Spleen (tissue), 11 donors: ENCODE measurements at regions not wholly inside any gene's neighbourhood (a gene's known extent, or its start where the extent isn't known, plus 50 kb on each side); places are given as distances from the start of the nearest gene placed in this dataset.

Experiments
- DNase-seq: peaks from one replicate; pipeline ENCODE4 v3.0.0-alpha.2; 2020
- H3K27ac ChIP-seq, 8 donors: fragments of 200-600 bp; sonication (generic) in 7 of 8; 1 replicate in 4 of 8; 2 replicates in 4 of 8; pipeline versions ENCODE4 v1.5.0 to v1.8.0; 2016 to 2021; ENCODE audit warnings: inconsistent platforms in 4 of 8, mild to moderate bottlenecking in 4 of 8, moderate library complexity in 1 of 8
- H3K27me3 ChIP-seq, 7 donors: fragments of 200-600 bp; sonication (generic) in 6 of 7; replicated peaks in 1 of 7; 1 replicate in 4 of 7; 2 replicates in 3 of 7; pipeline versions ENCODE4 v1.5.0 to v1.8.0; 2016 to 2021; ENCODE audit warnings: inconsistent platforms in 3 of 7, mild to moderate bottlenecking in 1 of 7
- H3K36me3 ChIP-seq, 6 donors: fragments of 200-600 bp; sonication (generic) in 5 of 6; 1 replicate in 4 of 6; 2 replicates in 2 of 6; pipeline versions ENCODE4 v1.5.0 to v1.8.0; 2016 to 2021; ENCODE audit warnings: inconsistent platforms in 2 of 6
- H3K4me1 ChIP-seq, 6 donors: fragments of 200-600 bp; sonication (generic) in 5 of 6; 1 replicate in 3 of 6; 2 replicates in 3 of 6; pipeline versions ENCODE4 v1.5.0 to v1.8.0; 2016 to 2021; ENCODE audit warnings: inconsistent platforms in 3 of 6
- H3K4me3 ChIP-seq, 8 donors: fragments of 200-600 bp; sonication (generic) in 7 of 8; 1 replicate in 4 of 8; 2 replicates in 4 of 8; pipeline versions ENCODE4 v1.5.0 to v1.8.0; 2016 to 2021; ENCODE audit warnings: inconsistent platforms in 4 of 8, mild to moderate bottlenecking in 4 of 8, moderate library complexity in 2 of 8
- H3K9me3 ChIP-seq, 8 donors: fragments of 200-600 bp; sonication (generic) in 7 of 8; 1 replicate in 4 of 8; 2 replicates in 4 of 8; pipeline versions ENCODE4 v1.5.0 to v1.8.0; 2016 to 2021; ENCODE audit warnings: inconsistent platforms in 4 of 8
- CTCF ChIP-seq, 11 experiments: fragments of 200-600 bp in 7 of 11; fragments of 450-650 bp in 4 of 11; sonication (generic) in 4 of 11; IDR thresholded peaks in 8 of 11; conservative IDR thresholded peaks in 3 of 11; 1 replicate in 7 of 11; 2 replicates in 4 of 11; pipeline versions ENCODE4 v1.4.0 to v1.8.0; 2016 to 2021; ENCODE audit warnings: antibody characterized with exemption in 11 of 11, inconsistent platforms in 4 of 11, mild to moderate bottlenecking in 1 of 11
- POLR2A ChIP-seq, 3 donors: fragments of 450-650 bp; IDR thresholded peaks; one replicate each; pipeline ENCODE4 v1.5.1; 2017; ENCODE audit warnings: antibody characterized with exemption in 3 of 3, mild to moderate bottlenecking in 1 of 3
- POLR2AphosphoS5 ChIP-seq, 3 donors: sonication (generic); formaldehyde crosslinking; IDR thresholded peaks; one replicate each; pipeline ENCODE4 v1.5.1; 2017; ENCODE audit warnings: antibody characterized with exemption in 3 of 3
- WGBS, 5 donors: extraction: QIAGEN DNeasy Blood & Tissue Kit in 3 of 5; methylation state at CpG; one replicate each; pipeline versions ENCODE4 v1.1.5 to v1.1.7; 2013 to 2018; 5-methylcytosine and 5-hydroxymethylcytosine counted together
- intact Hi-C: fragments of 100-400 bp; cut with DNase I; formaldehyde crosslinking; loops from one replicate; pipeline ENCODE4 v1.15.0; 2023; ENCODE audit warnings: low total_unique reads
- donor health status: healthy with polysubstance abuse.
- donor health status: DM: no; HTN: no; CAD: no; lungs with moderate emphysema.
- donor health status: DM: no; HTN: no; CAD: no.
- donor health status: Bipolar disorder and iron deficiency.
- donor health status: healthy.
- donor health status: DM: no; HTN: no; CAD: no.
- donor health status: DM: yes; HTN: yes; CAD: no.

- WGBS, 5 donors, result 65 to 96% (median 77%) methylated on average over 3 to 4 of the region's 4 CpGs
- Histone ChIP-seq H3K4me1 (peaks cover 0 to 35% (median 20%) of the 10 kb centered on the region in 6 donors), H3K27ac (no peak overlapping the region), H3K4me3 (no peak overlapping the region), H3K27me3 (no peaks in the 10 kb centered on the region), H3K36me3 (no peaks in the 10 kb centered on the region), H3K9me3 (no peaks in the 10 kb centered on the region)
- no peak for TF ChIP-seq POLR2AphosphoS5 (IDR thresholded peaks at IDR 0.05)
- no peak for TF ChIP-seq CTCF (IDR thresholded peaks at IDR 0.05 in 8 of 11, conservative IDR thresholded peaks at IDR 0.05 in 3 of 11)
- TF ChIP-seq POLR2A (IDR thresholded peaks at IDR 0.05), result no peak
- no peak for DNase-seq
- intact Hi-C loops, result no loop called here
Measured at GRCh38 chr1:234942012-234942332, 186.7 kb downstream of the TOMM20 start.

GRCh38 chr1:234941321-234942011, 187.2 kb downstream of the TOMM20 start:
- H3K36me3 ChIP-seq, result no peaks in the 10 kb centered on the region
- 51 to 72% (median 60%) methylated on average over 3 of the region's 3 CpGs for WGBS, 5 donors
- intact Hi-C loops, result no loop called here

GRCh38 chr1:234940841-234941240, 187.8 kb downstream of the TOMM20 start:
- no peak for DNase-seq
- Histone ChIP-seq H3K4me3 (no peak overlapping the region), H3K36me3 (no peaks in the 10 kb centered on the region), H3K4me1 (peaks cover 0 to 35% (median 20%) of the 10 kb centered on the region in 6 donors), H3K27me3 (no peaks in the 10 kb centered on the region), H3K9me3 (no peaks in the 10 kb centered on the region), H3K27ac (no peak overlapping the region)
- TF ChIP-seq POLR2AphosphoS5 (IDR thresholded peaks at IDR 0.05) (no peak), POLR2A (IDR thresholded peaks at IDR 0.05) (no peak), CTCF (IDR thresholded peaks at IDR 0.05 in 8 of 11, conservative IDR thresholded peaks at IDR 0.05 in 3 of 11) (no peak)
- 90 to 95% (median 92%) methylated on average over 7 of the region's 7 CpGs for WGBS, 5 donors
- intact Hi-C loops, result no loop called here

More at GRCh38 chr1:234941321-234942011, 187.2 kb downstream of the TOMM20 start:
- Histone ChIP-seq H3K4me3 (no peak overlapping the region), H3K9me3 (no peaks in the 10 kb centered on the region), H3K27ac (no peak overlapping the region), H3K27me3 (no peaks in the 10 kb centered on the region), H3K4me1 (peaks cover 0 to 35% (median 20%) of the 10 kb centered on the region in 6 donors)
- no peak for DNase-seq
- TF ChIP-seq CTCF (IDR thresholded peaks at IDR 0.05 in 8 of 11, conservative IDR thresholded peaks at IDR 0.05 in 3 of 11) (no peak), POLR2AphosphoS5 (IDR thresholded peaks at IDR 0.05) (no peak), POLR2A (IDR thresholded peaks at IDR 0.05) (no peak)

- no peak for DNase-seq
- Histone ChIP-seq H3K4me1 (peaks cover 0 to 26% (median 4%) of the 10 kb centered on the region in 6 donors), H3K9me3 (no peaks in the 10 kb centered on the region), H3K36me3 (no peaks in the 10 kb centered on the region), H3K4me3 (no peak overlapping the region), H3K27ac (no peak overlapping the region), H3K27me3 (no peaks in the 10 kb centered on the region)
- intact Hi-C loops, result no loop called here
- 49 to 80% (median 55%) methylated on average over 6 to 7 of the region's 7 CpGs for WGBS, 5 donors
- no peak for TF ChIP-seq CTCF (IDR thresholded peaks at IDR 0.05 in 8 of 11, conservative IDR thresholded peaks at IDR 0.05 in 3 of 11)
- no peak for TF ChIP-seq POLR2AphosphoS5 (IDR thresholded peaks at IDR 0.05)
- no peak for TF ChIP-seq POLR2A (IDR thresholded peaks at IDR 0.05)
Measured at GRCh38 chr1:234938924-234939323, 189.7 kb downstream of the TOMM20 start.
